HEK293 (cell line): ENCODE measurements at regions not wholly inside any gene's neighbourhood (a gene's known extent, or its start where the extent isn't known, plus 50 kb on each side); places are given as distances from the start of the nearest gene placed in this dataset.

Experiments used
- CTCF ChIA-PET: fragments of 350-600 bp; formaldehyde crosslinking; extraction: SDS; loops from one replicate; lab custom pipeline; 2021; ENCODE audit warnings: antibody characterized with exemption; lab: Yijun Ruan, JAX
- POLR2A ChIA-PET: fragments of 300-600 bp; formaldehyde crosslinking; extraction: SDS; loops from one replicate; lab custom pipeline; 2020; ENCODE audit warnings: antibody characterized with exemption, inconsistent platforms; lab: Yijun Ruan, JAX
- H3K27ac ChIP-seq: fragments of 200-500 bp; sonication (Bioruptor generic); 2 replicates; pipeline ENCODE4 v1.5.1; 2014; ENCODE audit warnings: low read depth, low read length, control low read depth, inconsistent platforms; ENCODE audit errors: extremely low read depth
- H3K36me3 ChIP-seq, 2 experiments: fragments of 200-500 bp in 1 of 2; sonication (Bioruptor generic) in 1 of 2; 1 replicate in 1 of 2; 2 replicates in 1 of 2; pipeline ENCODE4 v1.5.1; 2014 to 2017; ENCODE audit warnings: inconsistent platforms in 2 of 2, low read length in 2 of 2; ENCODE audit not compliant: control insufficient read depth in 2 of 2, insufficient read depth in 1 of 2
- H3K4me1 ChIP-seq: fragments of 200-500 bp; sonication (Bioruptor generic); 2 replicates; pipeline ENCODE4 v1.5.1; 2014; ENCODE audit warnings: mild to moderate bottlenecking, low read length, inconsistent platforms; ENCODE audit not compliant: control insufficient read depth, insufficient read depth
- H3K4me3 ChIP-seq: 2 replicates; pipeline ENCODE4 v1.5.1; 2011; ENCODE audit warnings: low read depth, mild to moderate bottlenecking, control low read depth, low read length, moderate library complexity
- H3K9me3 ChIP-seq: fragments of 200-500 bp; sonication (Bioruptor generic); 2 replicates; pipeline ENCODE4 v1.5.1; 2014; ENCODE audit warnings: low read depth, low read length, inconsistent platforms; ENCODE audit not compliant: control insufficient read depth, insufficient read depth
- HOXA7 ChIP-seq: sonication (generic); formaldehyde crosslinking; IDR thresholded peaks from 2 replicates; pipeline ENCODE4 v1.8.1; 2022; ENCODE audit warnings: missing genetic modification reagents, borderline replicate concordance
- INSM2 ChIP-seq: fragments of 450-650 bp; formaldehyde crosslinking; IDR thresholded peaks from 2 replicates; pipeline ENCODE4 v1.5.1; 2016; ENCODE audit warnings: missing biosample characterization, missing genetic modification characterization
- PRDM2 ChIP-seq: fragments of 450-650 bp; formaldehyde crosslinking; IDR thresholded peaks from 2 replicates; pipeline ENCODE4 v1.5.1; 2016; ENCODE audit warnings: missing biosample characterization, missing genetic modification characterization, borderline replicate concordance
- RBAK ChIP-seq: fragments of 450-650 bp; formaldehyde crosslinking; IDR thresholded peaks from 2 replicates; pipeline ENCODE4 v1.5.1; 2016; ENCODE audit warnings: missing biosample characterization, missing genetic modification characterization
- TRIM28 ChIP-seq: IDR thresholded peaks from 2 replicates; pipeline ENCODE4 v1.6.1; 2011; ENCODE audit warnings: low read length, control low read depth, borderline replicate concordance
- YY1 ChIP-seq: fragments of 450-650 bp; formaldehyde crosslinking; IDR thresholded peaks from 2 replicates; pipeline ENCODE4 v1.5.1; 2018; ENCODE audit warnings: missing biosample characterization, missing genetic modification characterization
- ZEB2 ChIP-seq: fragments of 450-650 bp; formaldehyde crosslinking; IDR thresholded peaks from 2 replicates; pipeline ENCODE4 v1.5.1; 2016; ENCODE audit warnings: missing biosample characterization, missing genetic modification characterization
- ZNF114 ChIP-seq: fragments of 450-650 bp; formaldehyde crosslinking; IDR thresholded peaks from 2 replicates; pipeline ENCODE4 v1.5.0; 2017; ENCODE audit warnings: missing biosample characterization, missing genetic modification characterization
- ZNF184 ChIP-seq: fragments of 450-650 bp; IDR thresholded peaks from 2 replicates; pipeline ENCODE4 v1.5.1; 2018; ENCODE audit warnings: missing biosample characterization, mild to moderate bottlenecking, missing genetic modification characterization
- ZNF202 ChIP-seq: fragments of 450-650 bp; formaldehyde crosslinking; IDR thresholded peaks from 2 replicates; pipeline ENCODE4 v1.5.1; 2016; ENCODE audit warnings: missing biosample characterization, missing genetic modification characterization, borderline replicate concordance
- ZNF280C ChIP-seq: fragments of 450-650 bp; formaldehyde crosslinking; IDR thresholded peaks from 2 replicates; pipeline ENCODE4 v1.5.1; 2016; ENCODE audit warnings: missing biosample characterization, missing genetic modification characterization
- ZNF324 ChIP-seq: fragments of 450-650 bp; formaldehyde crosslinking; IDR thresholded peaks from 2 replicates; pipeline ENCODE4 v1.5.1; 2016; ENCODE audit warnings: missing biosample characterization, missing genetic modification characterization
- ZNF335 ChIP-seq: fragments of 450-650 bp; formaldehyde crosslinking; conservative IDR thresholded peaks from 2 replicates; pipeline ENCODE4 v1.5.1; 2016; ENCODE audit warnings: missing biosample characterization, missing genetic modification characterization
- ZNF394 ChIP-seq: fragments of 450-650 bp; formaldehyde crosslinking; IDR thresholded peaks from 2 replicates; pipeline ENCODE4 v1.5.1; 2016; ENCODE audit warnings: missing biosample characterization, missing genetic modification characterization, mild to moderate bottlenecking, moderate library complexity, borderline replicate concordance
- ZNF423 ChIP-seq: fragments of 450-650 bp; formaldehyde crosslinking; IDR thresholded peaks from 2 replicates; pipeline ENCODE4 v1.5.1; 2016; ENCODE audit warnings: missing biosample characterization, missing genetic modification characterization
- ZNF501 ChIP-seq: fragments of 450-650 bp; formaldehyde crosslinking; IDR thresholded peaks from 2 replicates; pipeline ENCODE4 v1.5.1; 2016; ENCODE audit warnings: missing biosample characterization, missing genetic modification characterization
- ZNF510 ChIP-seq: fragments of 450-650 bp; formaldehyde crosslinking; IDR thresholded peaks from 2 replicates; pipeline ENCODE4 v1.5.1; 2018; ENCODE audit warnings: mild to moderate bottlenecking, missing genetic modification characterization, missing biosample characterization; ENCODE audit not compliant: insufficient replicate concordance
- ZNF692 ChIP-seq: fragments of 450-650 bp; formaldehyde crosslinking; IDR thresholded peaks from 2 replicates; pipeline ENCODE4 v1.5.1; 2016; ENCODE audit warnings: missing biosample characterization, missing genetic modification characterization
- ZNF791 ChIP-seq: fragments of 450-650 bp; formaldehyde crosslinking; IDR thresholded peaks from 2 replicates; pipeline ENCODE4 v1.5.1; 2016; ENCODE audit warnings: missing biosample characterization, missing genetic modification characterization

GRCh38 chr1:70754701-70755100, 292.9 kb downstream of the PTGER3 start:
- ChIA-PET CTCF (no interaction called here), POLR2A (no interaction called here)
- no peaks in the 10 kb centered on the region for H3K4me1 ChIP-seq
- no peak overlapping the region for H3K27ac ChIP-seq
- no peaks in the 10 kb centered on the region for H3K36me3 ChIP-seq
- no peaks in the 10 kb centered on the region for H3K9me3 ChIP-seq
- H3K4me3 ChIP-seq = no peak overlapping the region
- TF ChIP-seq ZNF510 (tag by site-specific recombination) = no peak
- no peak for TF ChIP-seq ZNF184 (tag by site-specific recombination)
- no peak for TF ChIP-seq TRIM28
- TF ChIP-seq INSM2 (tag by site-specific recombination) = no peak
- TF ChIP-seq ZNF692 = no peak
- TF ChIP-seq RBAK (tag by site-specific recombination) = no peak
- TF ChIP-seq ZNF324 (tag by site-specific recombination) = no peak
- no peak for TF ChIP-seq ZNF423 (tag by site-specific recombination)
- TF ChIP-seq ZNF202 = no peak
- no peak for TF ChIP-seq HOXA7 (CRISPR knock-in tag)
- TF ChIP-seq ZNF501 (tag by site-specific recombination) = no peak
- no peak for TF ChIP-seq ZNF114 (tag by site-specific recombination)

GRCh38 chr1:70760154-70760553, 287.5 kb downstream of the PTGER3 start:
- ChIA-PET CTCF (no interaction called here), POLR2A (no interaction called here)
- Histone ChIP-seq H3K4me3 (no peak overlapping the region), H3K9me3 (no peaks in the 10 kb centered on the region), H3K4me1 (no peaks in the 10 kb centered on the region), H3K27ac (no peak overlapping the region), H3K36me3 (no peaks in the 10 kb centered on the region)
- no peak for TF ChIP-seq ZNF335 (tag by site-specific recombination)
- TF ChIP-seq ZNF394 (tag by site-specific recombination) = no peak
- TF ChIP-seq PRDM2 (tag by site-specific recombination) = no peak
- TF ChIP-seq ZNF791 = no peak
- no peak for TF ChIP-seq ZNF280C (tag by site-specific recombination)
- no peak for TF ChIP-seq ZNF692
- TF ChIP-seq YY1 = no peak
- TF ChIP-seq ZEB2 (tag by site-specific recombination) = no peak
